Nephron (organoid): ENCODE measurements at regions not wholly inside any gene's neighbourhood (a gene's known extent, or its start where the extent isn't known, plus 50 kb on each side); places are given as distances from the start of the nearest gene placed in this dataset.
"Not testable (repeated sequence)": the region's sequence is repeated elsewhere in the genome, so short reads cannot be mapped to it uniquely, and the experiment has no call there.

Experiments used
- H3K27ac Mint-ChIP-seq, 3 experiments: 2 replicates each; pipeline ENCODE4 v1.8.0; 2020; ENCODE audit warnings: mixed read lengths in 3 of 3, mild to moderate bottlenecking in 2 of 3, moderate library complexity in 1 of 3
- H3K27me3 Mint-ChIP-seq: 2 replicates; pipeline ENCODE4 v1.8.0; 2021; ENCODE audit warnings: low read depth, mild to moderate bottlenecking, moderate library complexity, mixed read lengths
- H3K36me3 Mint-ChIP-seq: 2 replicates; pipeline ENCODE4 v1.8.0; 2020; ENCODE audit warnings: low read depth, mixed read lengths
- H3K4me1 Mint-ChIP-seq: 2 replicates; pipeline ENCODE4 v1.8.0; 2020; ENCODE audit warnings: mixed read lengths
- H3K4me3 Mint-ChIP-seq, 3 experiments: 2 replicates each; pipeline ENCODE4 v1.8.0; 2020; ENCODE audit warnings: mild to moderate bottlenecking in 3 of 3, mixed read lengths in 3 of 3, moderate library complexity in 2 of 3
- H3K9me3 Mint-ChIP-seq: 2 replicates; pipeline ENCODE4 v1.8.0; 2020; ENCODE audit warnings: mixed read lengths
- CTCF ChIP-seq, 3 experiments: fragments of 200-600 bp; sonication (generic); IDR thresholded peaks; one replicate each; pipeline ENCODE4 v1.5.0; 2021; ENCODE audit warnings: antibody characterized with exemption in 3 of 3; ENCODE audit not compliant: unreplicated experiment in 3 of 3

DNA sequence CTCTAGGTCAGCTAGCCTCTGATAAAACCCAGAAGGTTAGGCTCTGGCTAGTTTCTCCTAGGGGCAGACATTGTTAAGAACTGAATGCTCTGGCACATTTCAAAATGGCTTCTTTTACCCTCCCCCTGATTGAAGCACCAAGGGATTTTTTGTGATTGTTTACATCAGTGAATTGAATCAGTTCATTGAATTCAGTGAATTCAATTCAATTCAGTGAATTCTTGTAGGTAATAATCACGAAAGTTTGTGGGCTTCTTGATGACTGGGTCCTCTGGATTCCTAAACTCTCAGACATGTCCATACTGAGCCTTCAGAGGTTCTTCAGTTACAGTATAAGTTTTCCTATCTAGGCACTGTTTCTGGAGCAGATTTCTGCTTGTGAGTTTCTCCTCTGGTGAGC lies 135.2 kb upstream of the ELAC2 start:
- no peaks in the 10 kb centered on the region for H3K27me3 Mint-ChIP-seq
- no peaks in the 10 kb centered on the region for H3K4me1 Mint-ChIP-seq
- no peak overlapping the region for H3K4me3 Mint-ChIP-seq
- no peaks in the 10 kb centered on the region for H3K36me3 Mint-ChIP-seq
- TF ChIP-seq CTCF (IDR thresholded peaks at IDR 0.05; ENCODE audit: unreplicated experiment in 3 of 3) = no peak
- no peaks in the 10 kb centered on the region for H3K9me3 Mint-ChIP-seq
- no peak overlapping the region for H3K27ac Mint-ChIP-seq

DNA sequence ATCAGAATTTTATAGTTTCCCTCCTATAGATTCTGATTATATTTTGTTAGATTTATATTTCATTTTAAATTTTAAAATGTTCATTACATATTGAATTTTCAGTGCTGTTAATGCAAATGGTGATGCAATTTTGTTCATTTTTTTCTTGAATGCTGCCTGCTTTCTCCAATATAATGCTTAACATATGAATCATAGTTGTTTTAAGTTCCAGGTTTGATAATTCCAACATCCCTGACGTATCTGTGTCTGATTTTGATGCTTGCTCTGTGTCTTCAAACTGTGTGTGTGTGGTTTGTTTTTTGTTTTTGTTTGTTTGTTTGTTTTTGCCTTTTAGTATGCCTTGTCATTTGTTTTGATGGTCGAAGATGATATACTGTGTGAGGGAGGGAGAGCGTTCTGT lies 134.7 kb upstream of the ELAC2 start:
- H3K4me3 Mint-ChIP-seq = no peak overlapping the region
- no peaks in the 10 kb centered on the region for H3K4me1 Mint-ChIP-seq
- H3K9me3 Mint-ChIP-seq = no peaks in the 10 kb centered on the region
- no peak for TF ChIP-seq CTCF (IDR thresholded peaks at IDR 0.05; ENCODE audit: unreplicated experiment in 3 of 3)
- no peaks in the 10 kb centered on the region for H3K27me3 Mint-ChIP-seq
- H3K36me3 Mint-ChIP-seq = no peaks in the 10 kb centered on the region
- no peak overlapping the region for H3K27ac Mint-ChIP-seq

DNA sequence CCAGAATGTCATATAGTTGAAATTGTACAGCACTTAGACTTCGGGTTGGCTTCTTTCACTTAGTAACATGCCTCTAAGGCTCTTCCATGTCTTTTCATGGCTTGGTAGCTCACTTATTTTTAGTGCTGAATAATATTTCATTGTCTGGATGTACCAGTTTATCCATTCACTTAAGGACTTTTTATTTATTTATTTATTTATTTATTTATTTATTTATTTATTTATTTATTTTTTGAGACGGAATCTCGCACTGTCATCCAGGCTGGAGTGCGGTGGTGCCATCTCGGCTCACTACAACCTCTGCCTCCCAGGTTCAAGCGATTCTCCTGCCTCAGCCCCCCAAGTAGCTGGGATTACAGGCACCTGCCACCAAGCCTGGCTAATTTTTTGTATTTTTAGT lies 132.9 kb upstream of the ELAC2 start:
- H3K9me3 Mint-ChIP-seq, H3K4me1 Mint-ChIP-seq, H3K36me3 Mint-ChIP-seq, H3K27me3 Mint-ChIP-seq, H3K27ac Mint-ChIP-seq, H3K4me3 Mint-ChIP-seq: not testable (repeated sequence)

DNA sequence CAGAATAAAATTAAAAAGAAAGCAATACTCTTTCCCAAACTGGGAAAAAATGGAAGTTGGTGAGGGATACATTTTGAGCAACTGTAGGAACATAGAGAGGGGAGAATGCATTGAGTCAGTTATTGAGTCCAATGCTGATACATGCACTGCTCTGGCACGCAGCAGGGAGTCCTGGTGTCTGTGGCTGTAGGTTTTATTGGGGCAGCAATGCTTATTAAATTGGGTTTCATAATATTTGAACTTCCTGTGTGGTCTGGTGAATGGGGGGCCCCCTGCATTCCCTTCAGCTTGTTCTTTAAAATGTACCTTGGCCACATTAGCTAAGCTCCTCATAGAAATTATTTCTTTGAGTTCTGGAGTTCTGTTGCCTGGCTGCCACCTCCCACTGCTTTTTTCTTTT lies 125.2 kb upstream of the ELAC2 start:
- peaks cover 3% of the 10 kb centered on the region for H3K36me3 Mint-ChIP-seq
- no peaks in the 10 kb centered on the region for H3K27me3 Mint-ChIP-seq
- no peaks in the 10 kb centered on the region for H3K4me1 Mint-ChIP-seq
- no peak overlapping the region for H3K4me3 Mint-ChIP-seq
- H3K27ac Mint-ChIP-seq = no peak overlapping the region
- no peak for TF ChIP-seq CTCF (IDR thresholded peaks at IDR 0.05; ENCODE audit: unreplicated experiment in 3 of 3)
- peaks cover 21% of the 10 kb centered on the region for H3K9me3 Mint-ChIP-seq

DNA sequence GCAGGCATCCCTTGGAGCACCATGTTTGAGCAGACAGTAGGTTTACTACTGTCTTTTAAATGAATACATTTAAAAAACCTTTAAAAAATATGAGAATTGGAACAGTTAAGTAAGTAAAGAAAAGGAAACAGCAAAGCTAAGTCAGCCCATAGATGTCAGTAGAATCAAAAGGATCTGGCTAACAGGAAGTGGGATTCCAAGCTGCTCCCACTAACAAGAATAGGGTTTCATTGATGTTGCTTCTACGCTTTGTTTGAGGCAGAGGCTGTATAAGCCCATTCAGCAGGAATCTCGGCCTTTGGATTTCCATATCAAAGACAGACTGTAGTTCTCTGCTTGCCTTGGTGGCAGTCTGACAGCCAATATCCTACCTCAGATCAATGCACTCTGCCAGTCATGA lies 122.9 kb upstream of the ELAC2 start:
- TF ChIP-seq CTCF (IDR thresholded peaks at IDR 0.05; ENCODE audit: unreplicated experiment in 3 of 3) = no peak
- Mint-ChIP-seq H3K9me3 (peaks cover 26% of the 10 kb centered on the region), H3K27ac (no peak overlapping the region), H3K36me3 (peaks cover 3% of the 10 kb centered on the region), H3K4me3 (no peak overlapping the region), H3K27me3 (no peaks in the 10 kb centered on the region), H3K4me1 (no peaks in the 10 kb centered on the region)

DNA sequence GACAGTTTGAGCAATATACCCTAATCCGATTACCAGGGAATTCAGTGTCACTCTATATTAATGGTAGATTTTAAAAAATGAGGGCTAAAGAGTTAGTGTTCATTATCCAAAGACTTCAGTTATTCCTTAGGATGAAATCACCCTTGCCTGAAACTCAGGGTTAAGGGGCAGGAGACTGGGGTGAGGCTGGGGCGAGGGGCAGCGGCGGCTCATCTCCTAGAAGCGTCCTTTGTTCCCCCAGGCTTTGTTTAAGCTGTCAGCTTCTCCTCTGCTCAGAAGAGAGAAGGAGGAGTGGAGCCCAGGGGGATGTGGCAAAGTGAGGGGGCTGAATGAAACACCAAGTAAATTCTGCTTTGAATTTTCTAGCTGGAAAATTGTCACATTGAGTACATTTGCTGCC lies 117.7 kb upstream of the ELAC2 start:
- no peak overlapping the region for H3K4me3 Mint-ChIP-seq
- H3K27me3 Mint-ChIP-seq = no peaks in the 10 kb centered on the region
- H3K9me3 Mint-ChIP-seq = peaks cover 21% of the 10 kb centered on the region
- H3K4me1 Mint-ChIP-seq = no peaks in the 10 kb centered on the region
- no peak overlapping the region for H3K27ac Mint-ChIP-seq
- TF ChIP-seq CTCF (IDR thresholded peaks at IDR 0.05; ENCODE audit: unreplicated experiment in 3 of 3) = no peak
- H3K36me3 Mint-ChIP-seq = peaks cover 3% of the 10 kb centered on the region

- Mint-ChIP-seq H3K27me3 (no peaks in the 10 kb centered on the region), H3K27ac (no peak overlapping the region), H3K4me3 (no peak overlapping the region), H3K4me1 (no peaks in the 10 kb centered on the region), H3K36me3 (peaks cover 3% of the 10 kb centered on the region), H3K9me3 (peaks cover 13% of the 10 kb centered on the region)
- TF ChIP-seq CTCF (IDR thresholded peaks at IDR 0.05; ENCODE audit: unreplicated experiment in 3 of 3) = no peak
Observed at GRCh38 chr17:13134076-13134475, 116.2 kb upstream of the ELAC2 start.
